ENCODE measurements at regions not wholly inside any gene's neighbourhood (a gene's known extent, or its start where the extent isn't known, plus 50 kb on each side); places are given as distances from the start of the nearest gene placed in this dataset.

GRCh38 chr7:16065939-16066338 is 355.4 kb downstream of the CRPPA start:
- Histone ChIP-seq H3K27me3 (replicated peaks; ENCODE audit: insufficient read depth, low read depth, low read length, poor library complexity) (peaks cover 90% of the 10 kb centered on the region), H3K27ac (ENCODE audit: low read depth, low read length, poor library complexity, severe bottlenecking) (no peak overlapping the region), H3K36me3 (ENCODE audit: insufficient read depth, low read length, poor library complexity, severe bottlenecking) (no peaks in the 10 kb centered on the region), H3K9me3 (ENCODE audit: low read depth, low read length, poor library complexity, severe bottlenecking) (no peaks in the 10 kb centered on the region), H3K4me1 (ENCODE audit: insufficient read depth, low read length, poor library complexity, severe bottlenecking) (peaks cover 24% of the 10 kb centered on the region), H3K4me3 (ENCODE audit: low read depth, low read length, poor library complexity, severe bottlenecking) (no peak overlapping the region)
- no TSS peak for BruUV-seq (replicated peaks)
- POLR2A ChIA-PET (ENCODE audit: low non-redundant PET) = no interaction called here
- CTCF ChIA-PET = interaction anchor here (0.7 kb wide), 2 partner anchors 357 to 504 kb away, joined by 3 read pairs; no protein-coding TSS in a partner anchor
- DNase-seq (ENCODE audit: low spot score) = no peak
- intact Hi-C loops (cut with micrococcal nuclease; ENCODE audit: unreplicated experiment) = loop anchor here (5.0 kb wide), 2 partner anchors 324 to 344 kb away; no protein-coding TSS in a partner anchor
- TF ChIP-seq, protein P1, sequence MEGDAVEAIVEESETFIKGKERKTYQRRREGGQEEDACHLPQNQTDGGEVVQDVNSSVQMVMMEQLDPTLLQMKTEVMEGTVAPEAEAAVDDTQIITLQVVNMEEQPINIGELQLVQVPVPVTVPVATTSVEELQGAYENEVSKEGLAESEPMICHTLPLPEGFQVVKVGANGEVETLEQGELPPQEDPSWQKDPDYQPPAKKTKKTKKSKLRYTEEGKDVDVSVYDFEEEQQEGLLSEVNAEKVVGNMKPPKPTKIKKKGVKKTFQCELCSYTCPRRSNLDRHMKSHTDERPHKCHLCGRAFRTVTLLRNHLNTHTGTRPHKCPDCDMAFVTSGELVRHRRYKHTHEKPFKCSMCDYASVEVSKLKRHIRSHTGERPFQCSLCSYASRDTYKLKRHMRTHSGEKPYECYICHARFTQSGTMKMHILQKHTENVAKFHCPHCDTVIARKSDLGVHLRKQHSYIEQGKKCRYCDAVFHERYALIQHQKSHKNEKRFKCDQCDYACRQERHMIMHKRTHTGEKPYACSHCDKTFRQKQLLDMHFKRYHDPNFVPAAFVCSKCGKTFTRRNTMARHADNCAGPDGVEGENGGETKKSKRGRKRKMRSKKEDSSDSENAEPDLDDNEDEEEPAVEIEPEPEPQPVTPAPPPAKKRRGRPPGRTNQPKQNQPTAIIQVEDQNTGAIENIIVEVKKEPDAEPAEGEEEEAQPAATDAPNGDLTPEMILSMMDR (conservative IDR thresholded peaks at IDR 0.05; ENCODE audit: low read depth, low read length) = no peak
- TF ChIP-seq EZH2 (IDR thresholded peaks at IDR 0.05; ENCODE audit: borderline replicate concordance, low read depth, low read length, poor library complexity, severe bottlenecking) = no peak

DNA sequence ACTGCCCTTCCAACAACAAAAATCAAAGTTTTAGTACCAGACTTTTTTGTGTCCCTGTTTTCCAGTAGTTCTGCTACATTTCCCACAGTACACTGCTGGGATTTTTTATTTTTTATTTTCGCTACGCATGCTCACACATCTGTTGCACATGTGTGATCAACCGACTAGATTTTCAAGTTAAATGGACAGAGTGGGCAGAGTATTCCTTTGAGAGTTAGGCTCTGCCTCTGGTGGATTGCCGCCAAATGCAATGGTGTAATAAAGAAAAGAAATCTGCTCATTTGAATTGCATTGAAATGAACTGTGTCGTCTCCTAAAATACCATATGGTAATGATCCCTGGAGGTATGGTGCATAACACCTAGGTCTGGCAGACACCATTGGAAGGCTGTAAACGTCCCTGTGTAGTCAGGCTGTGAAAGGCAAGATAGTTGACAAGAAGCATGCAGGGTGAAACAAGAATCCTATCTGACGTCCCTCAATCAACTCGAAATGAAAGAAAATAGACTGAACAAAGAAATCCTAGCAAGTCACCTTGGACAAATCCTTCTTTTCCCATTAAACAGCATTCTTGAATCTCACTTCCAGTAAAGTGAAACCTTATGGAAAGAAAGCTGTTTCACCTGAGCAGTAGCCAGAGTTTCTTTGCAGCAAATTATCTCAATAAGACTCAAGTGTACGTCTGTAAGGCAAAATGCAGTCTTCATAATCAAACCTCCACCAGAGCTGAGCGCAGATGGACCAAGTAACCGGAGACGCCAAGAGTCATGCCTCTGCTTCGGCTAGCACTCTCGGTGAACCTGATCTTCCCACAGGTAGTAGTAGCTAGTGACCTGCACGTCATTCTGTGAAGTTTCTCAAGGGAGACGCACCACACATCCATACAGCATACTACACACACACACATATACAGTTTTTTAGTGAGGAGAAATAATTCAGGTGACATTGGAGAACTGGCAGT is 357.3 kb downstream of the CRPPA start:
- BruUV-seq (replicated peaks) = no TSS peak
- Histone ChIP-seq H3K27me3 (replicated peaks; ENCODE audit: insufficient read depth, low read depth, low read length, poor library complexity) (peaks cover 85% of the 10 kb centered on the region), H3K4me1 (ENCODE audit: insufficient read depth, low read length, poor library complexity, severe bottlenecking) (peaks cover 24% of the 10 kb centered on the region), H3K36me3 (ENCODE audit: insufficient read depth, low read length, poor library complexity, severe bottlenecking) (no peaks in the 10 kb centered on the region), H3K9me3 (ENCODE audit: low read depth, low read length, poor library complexity, severe bottlenecking) (no peaks in the 10 kb centered on the region), H3K4me3 (ENCODE audit: low read depth, low read length, poor library complexity, severe bottlenecking) (no peak overlapping the region), H3K27ac (ENCODE audit: low read depth, low read length, poor library complexity, severe bottlenecking) (no peak overlapping the region)
- CTCF ChIA-PET = no interaction called here
- intact Hi-C loops (cut with micrococcal nuclease; ENCODE audit: unreplicated experiment) = no loop called here
- POLR2A ChIA-PET (ENCODE audit: low non-redundant PET) = no interaction called here
- peak; percentile 58 for DNase-seq (ENCODE audit: low spot score)
- TF ChIP-seq EZH2 (IDR thresholded peaks at IDR 0.05; ENCODE audit: borderline replicate concordance, low read depth, low read length, poor library complexity, severe bottlenecking) = no peak
- TF ChIP-seq, protein P1 (conservative IDR thresholded peaks at IDR 0.05; ENCODE audit: low read depth, low read length) = no peak

DNA sequence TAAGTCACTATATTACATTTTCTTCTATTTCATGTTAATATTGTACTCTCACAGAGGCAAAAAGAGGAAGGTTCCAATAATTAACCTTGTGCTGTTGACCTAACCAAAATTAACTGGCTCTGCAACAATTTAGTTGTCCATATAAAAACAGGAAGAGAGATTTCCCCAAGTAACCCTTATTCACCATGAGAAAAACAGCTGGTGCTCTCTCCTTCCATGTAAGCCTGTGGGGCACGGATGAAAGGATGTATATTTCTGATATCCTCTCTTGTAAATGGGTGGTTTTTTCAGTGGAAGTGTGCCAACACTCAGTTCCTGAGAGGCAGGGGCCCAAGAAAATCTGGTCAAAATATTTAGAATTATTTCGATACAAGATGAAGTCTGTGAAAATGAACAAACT is 358.1 kb downstream of the CRPPA start:
- Histone ChIP-seq H3K27me3 (replicated peaks; ENCODE audit: insufficient read depth, low read depth, low read length, poor library complexity) (peaks cover 82% of the 10 kb centered on the region), H3K36me3 (ENCODE audit: insufficient read depth, low read length, poor library complexity, severe bottlenecking) (no peaks in the 10 kb centered on the region), H3K4me1 (ENCODE audit: insufficient read depth, low read length, poor library complexity, severe bottlenecking) (peaks cover 24% of the 10 kb centered on the region), H3K27ac (ENCODE audit: low read depth, low read length, poor library complexity, severe bottlenecking) (no peak overlapping the region), H3K4me3 (ENCODE audit: low read depth, low read length, poor library complexity, severe bottlenecking) (no peak overlapping the region), H3K9me3 (ENCODE audit: low read depth, low read length, poor library complexity, severe bottlenecking) (no peaks in the 10 kb centered on the region)
- POLR2A ChIA-PET (ENCODE audit: low non-redundant PET) = no interaction called here
- TF ChIP-seq EZH2 (IDR thresholded peaks at IDR 0.05; ENCODE audit: borderline replicate concordance, low read depth, low read length, poor library complexity, severe bottlenecking) = no peak
- TF ChIP-seq, protein P1 (conservative IDR thresholded peaks at IDR 0.05; ENCODE audit: low read depth, low read length) = no peak
- BruUV-seq (replicated peaks) = no TSS peak
- no peak for DNase-seq (ENCODE audit: low spot score)
- CTCF ChIA-PET = no interaction called here
- intact Hi-C loops (cut with micrococcal nuclease; ENCODE audit: unreplicated experiment) = no loop called here

Measured in A673 (cell line).